Activated CD8-positive, alpha-beta memory T cell treated with anti-CD3 and anti-CD28 coated beads for 36 hours (primary cell): ENCODE measurements at regions not wholly inside any gene's neighbourhood (a gene's known extent, or its start where the extent isn't known, plus 50 kb on each side); places are given as distances from the start of the nearest gene placed in this dataset.
"Not testable (repeated sequence)": the region's sequence is repeated elsewhere in the genome, so short reads cannot be mapped to it uniquely, and the experiment has no call there.

ENCODE experiments used
- CTCF ChIA-PET: fragments of 350-600 bp; sonication (Branson Sonifier 250); formaldehyde crosslinking; loops from one replicate; lab custom pipeline; 2021; ENCODE audit warnings: antibody characterized with exemption; lab: Charles Lee
- POLR2A ChIA-PET: fragments of 350-600 bp; sonication (Branson Sonifier 250); formaldehyde crosslinking; loops from one replicate; lab custom pipeline; 2021; ENCODE audit warnings: antibody characterized with exemption; lab: Charles Lee

GRCh38 chr2:241993386-241994005, 124.0 kb downstream of the RTP5 start:
- ChIA-PET POLR2A (no interaction called here), CTCF (no interaction called here)

GRCh38 chr2:241994086-241994485, 124.6 kb downstream of the RTP5 start:
- ChIA-PET CTCF (no interaction called here), POLR2A (no interaction called here)

- ChIA-PET POLR2A (no interaction called here), CTCF (no interaction called here)
Measured at GRCh38 chr2:241994556-241995213, 125.2 kb downstream of the RTP5 start.

GRCh38 chr2:241996100-241996499, 126.6 kb downstream of the RTP5 start:
- ChIA-PET POLR2A (no interaction called here), CTCF (no interaction called here)

- ChIA-PET POLR2A (no interaction called here), CTCF (no interaction called here)
Measured at GRCh38 chr2:241997017-241997416, 127.5 kb downstream of the RTP5 start.

GRCh38 chr2:241999184-241999583, 129.7 kb downstream of the RTP5 start:
- ChIA-PET POLR2A (no interaction called here), CTCF (no interaction called here)

GRCh38 chr2:242001853-242002252, 132.3 kb downstream of the RTP5 start:
- ChIA-PET CTCF (no interaction called here), POLR2A (no interaction called here)

- ChIA-PET POLR2A (no interaction called here), CTCF (no interaction called here)
Measured at GRCh38 chr2:242002944-242003343, 133.4 kb downstream of the RTP5 start.

- CTCF ChIA-PET, result no interaction called here
Measured at GRCh38 chr2:242004223-242004901, 134.8 kb downstream of the RTP5 start.

GRCh38 chr2:242004902-242005230, 135.3 kb downstream of the RTP5 start:
- POLR2A ChIA-PET, result no interaction called here

More at GRCh38 chr2:242004223-242004901, 134.8 kb downstream of the RTP5 start:
- POLR2A ChIA-PET, result no interaction called here

GRCh38 chr2:242006091-242006634, 136.6 kb downstream of the RTP5 start:
- CTCF ChIA-PET, POLR2A ChIA-PET: not testable (repeated sequence)

More at GRCh38 chr2:242004902-242005230, 135.3 kb downstream of the RTP5 start:
- CTCF ChIA-PET, result no interaction called here

- POLR2A ChIA-PET, CTCF ChIA-PET: not testable (repeated sequence)
Measured at GRCh38 chr2:242008908-242009307, 139.4 kb downstream of the RTP5 start.

GRCh38 chr2:242009846-242010245, 140.3 kb downstream of the RTP5 start:
- POLR2A ChIA-PET, CTCF ChIA-PET: not testable (repeated sequence)

- CTCF ChIA-PET, POLR2A ChIA-PET: not testable (repeated sequence)
Measured at GRCh38 chr2:242010252-242011166, 141.0 kb downstream of the RTP5 start.

GRCh38 chr2:242011167-242011513, 141.6 kb downstream of the RTP5 start:
- CTCF ChIA-PET, result no interaction called here
- POLR2A ChIA-PET, result no interaction called here

- POLR2A ChIA-PET, result no interaction called here
Measured at GRCh38 chr2:242011516-242011915, 142.0 kb downstream of the RTP5 start.

GRCh38 chr2:242011991-242012764, 142.6 kb downstream of the RTP5 start:
- POLR2A ChIA-PET, result no interaction called here
- CTCF ChIA-PET, result no interaction called here

More at GRCh38 chr2:242011516-242011915, 142.0 kb downstream of the RTP5 start:
- CTCF ChIA-PET, result no interaction called here

- CTCF ChIA-PET, result no interaction called here
- POLR2A ChIA-PET, result no interaction called here
Measured at GRCh38 chr2:242012956-242013764, 143.6 kb downstream of the RTP5 start.
